ENCODE measurements at regions not wholly inside any gene's neighbourhood (a gene's known extent, or its start where the extent isn't known, plus 50 kb on each side); places are given as distances from the start of the nearest gene placed in this dataset.

DNA sequence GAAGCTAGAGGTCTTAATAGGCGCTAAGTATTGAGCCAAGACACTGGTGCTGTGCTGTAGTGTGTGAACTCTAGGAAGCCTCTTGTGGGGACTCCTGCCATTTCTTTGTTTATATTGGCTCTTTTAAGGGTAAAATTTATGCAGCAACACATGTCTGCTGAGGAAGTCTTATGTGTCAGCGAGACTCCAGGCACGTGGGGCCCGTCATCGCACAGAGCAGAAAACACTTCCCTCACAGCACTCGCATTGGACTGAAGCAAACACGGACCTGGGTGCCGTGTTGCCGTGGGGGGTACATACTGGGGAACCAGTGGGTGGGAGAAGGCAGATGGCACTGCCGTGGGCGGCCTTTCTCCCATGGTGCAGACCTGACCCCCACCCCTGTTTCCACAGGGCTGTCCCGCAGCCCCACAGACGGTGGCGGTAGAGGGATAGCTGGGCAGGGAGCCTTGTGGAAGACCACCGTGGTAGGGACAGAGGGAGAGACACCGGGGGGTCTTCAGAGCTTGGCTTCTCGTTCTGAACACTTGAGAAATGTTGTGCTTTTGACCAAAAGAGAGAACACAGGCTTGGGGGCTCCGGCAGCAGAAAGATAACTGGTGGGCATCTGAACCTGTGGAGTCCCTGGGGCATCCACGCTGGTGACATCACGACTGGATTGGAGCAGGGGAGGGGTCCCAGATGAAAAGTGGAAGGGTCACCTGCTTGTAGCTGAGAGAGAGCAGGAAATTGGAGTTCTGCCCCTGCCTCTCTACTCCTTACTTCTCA, 284.7 kb upstream of the SHH start:
- no peak overlapping the region for H3K27ac ChIP-seq
- H3K4me3 ChIP-seq, result no peak overlapping the region
- no peaks in the 10 kb centered on the region for H3K4me1 ChIP-seq
- no peaks in the 10 kb centered on the region for H3K27me3 ChIP-seq
- TF ChIP-seq, protein P1, sequence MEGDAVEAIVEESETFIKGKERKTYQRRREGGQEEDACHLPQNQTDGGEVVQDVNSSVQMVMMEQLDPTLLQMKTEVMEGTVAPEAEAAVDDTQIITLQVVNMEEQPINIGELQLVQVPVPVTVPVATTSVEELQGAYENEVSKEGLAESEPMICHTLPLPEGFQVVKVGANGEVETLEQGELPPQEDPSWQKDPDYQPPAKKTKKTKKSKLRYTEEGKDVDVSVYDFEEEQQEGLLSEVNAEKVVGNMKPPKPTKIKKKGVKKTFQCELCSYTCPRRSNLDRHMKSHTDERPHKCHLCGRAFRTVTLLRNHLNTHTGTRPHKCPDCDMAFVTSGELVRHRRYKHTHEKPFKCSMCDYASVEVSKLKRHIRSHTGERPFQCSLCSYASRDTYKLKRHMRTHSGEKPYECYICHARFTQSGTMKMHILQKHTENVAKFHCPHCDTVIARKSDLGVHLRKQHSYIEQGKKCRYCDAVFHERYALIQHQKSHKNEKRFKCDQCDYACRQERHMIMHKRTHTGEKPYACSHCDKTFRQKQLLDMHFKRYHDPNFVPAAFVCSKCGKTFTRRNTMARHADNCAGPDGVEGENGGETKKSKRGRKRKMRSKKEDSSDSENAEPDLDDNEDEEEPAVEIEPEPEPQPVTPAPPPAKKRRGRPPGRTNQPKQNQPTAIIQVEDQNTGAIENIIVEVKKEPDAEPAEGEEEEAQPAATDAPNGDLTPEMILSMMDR (IDR thresholded peaks at IDR 0.05), result no peak
- H3K36me3 ChIP-seq, result no peaks in the 10 kb centered on the region
- intact Hi-C loops (cut with DNase I), result no loop called here
- H3K9me3 ChIP-seq, result no peaks in the 10 kb centered on the region
- no peak for DNase-seq (ENCODE audit: low spot score in 2 of 2)

- H3K4me1 ChIP-seq, result no peaks in the 10 kb centered on the region
- no peak overlapping the region for H3K4me3 ChIP-seq
- TF ChIP-seq, protein P1 (IDR thresholded peaks at IDR 0.05), result no peak
- H3K9me3 ChIP-seq, result no peaks in the 10 kb centered on the region
- intact Hi-C loops (cut with DNase I), result no loop called here
- no peaks in the 10 kb centered on the region for H3K36me3 ChIP-seq
- H3K27ac ChIP-seq, result no peak overlapping the region
- no peak for DNase-seq (ENCODE audit: low spot score in 2 of 2)
- H3K27me3 ChIP-seq, result no peaks in the 10 kb centered on the region
These were observed 283.8 kb upstream of the SHH start for GRCh38 chr7:156095908-156096539.

DNA sequence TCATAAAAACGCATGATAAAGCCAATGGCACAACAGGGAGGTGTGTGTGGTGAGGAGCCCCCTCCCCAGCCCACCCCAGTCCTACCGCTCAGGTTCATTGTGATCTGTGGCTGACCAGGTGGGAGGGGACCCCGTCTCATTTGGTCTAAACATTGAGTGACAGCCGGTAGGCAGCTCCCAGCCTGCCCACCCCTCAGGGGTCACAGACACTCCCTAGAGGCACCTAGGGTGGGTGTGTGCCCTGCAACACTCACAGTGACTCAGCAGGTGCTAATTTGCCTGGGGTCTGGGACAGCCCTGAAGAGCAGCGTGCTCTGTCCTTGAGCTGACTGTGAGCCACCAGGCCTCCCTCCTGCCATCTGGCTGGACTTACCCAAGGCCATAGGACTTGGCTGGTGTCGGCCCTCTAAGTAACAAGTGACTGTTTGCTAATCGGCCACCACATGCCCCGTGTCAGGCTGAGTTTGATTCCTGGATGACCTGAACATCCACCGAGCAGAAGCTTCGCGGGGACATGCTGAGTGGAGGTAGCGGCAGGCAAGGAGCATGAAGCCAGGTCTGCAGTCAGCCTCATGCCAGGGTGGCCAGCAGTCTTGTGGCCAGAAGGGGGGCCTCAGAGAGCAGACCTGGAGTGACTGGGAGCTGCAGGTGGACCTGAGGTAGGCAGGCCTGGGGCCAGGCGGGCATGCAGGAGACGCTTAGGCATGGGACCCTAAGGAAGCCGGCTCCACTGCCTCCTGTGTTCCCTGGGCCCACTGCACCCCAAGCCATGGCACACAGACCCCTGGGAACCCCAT, 282.3 kb upstream of the SHH start:
- Histone ChIP-seq H3K4me3 (no peak overlapping the region), H3K4me1 (no peaks in the 10 kb centered on the region), H3K27me3 (no peaks in the 10 kb centered on the region), H3K9me3 (no peaks in the 10 kb centered on the region), H3K27ac (no peak overlapping the region), H3K36me3 (no peaks in the 10 kb centered on the region)
- intact Hi-C loops (cut with DNase I), result no loop called here
- no peak for DNase-seq (ENCODE audit: low spot score in 2 of 2)
- TF ChIP-seq, protein P1 (IDR thresholded peaks at IDR 0.05), result no peak

GRCh38 chr7:156092307-156092706, 280.0 kb upstream of the SHH start:
- TF ChIP-seq, protein P1 (IDR thresholded peaks at IDR 0.05), result no peak
- Histone ChIP-seq H3K27me3 (no peaks in the 10 kb centered on the region), H3K36me3 (no peaks in the 10 kb centered on the region), H3K4me1 (no peaks in the 10 kb centered on the region), H3K9me3 (no peaks in the 10 kb centered on the region), H3K27ac (no peak overlapping the region), H3K4me3 (no peak overlapping the region)
- no peak for DNase-seq (ENCODE audit: low spot score in 2 of 2)
- intact Hi-C loops (cut with DNase I), result no loop called here

DNA sequence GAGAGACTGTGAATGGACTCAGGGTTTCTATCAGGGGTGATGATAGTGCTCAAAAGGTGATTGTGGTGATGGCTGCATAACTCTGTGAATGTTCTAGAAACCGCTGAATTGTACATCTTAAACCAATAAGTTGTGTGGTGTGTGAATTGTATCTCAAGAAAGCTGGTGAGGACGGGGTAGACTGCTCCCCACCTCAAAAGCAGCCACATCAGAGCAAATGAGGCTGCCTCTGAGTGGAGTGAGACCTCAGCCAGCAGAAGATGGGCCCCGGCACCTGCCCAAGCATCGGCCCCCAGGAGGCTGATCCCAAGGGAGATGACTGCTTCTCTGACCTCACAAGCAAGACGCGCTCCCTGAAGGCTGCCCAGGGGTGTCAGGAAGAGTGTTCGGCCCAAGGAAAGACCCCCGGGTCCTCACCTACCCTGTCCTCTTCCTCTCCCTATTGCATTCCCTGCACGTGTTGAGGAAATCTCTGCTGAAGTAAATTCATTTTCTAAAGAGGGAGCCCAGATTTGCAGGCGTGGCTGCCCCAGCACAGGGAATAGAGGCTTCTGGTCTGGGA, 279.3 kb upstream of the SHH start:
- no peak for DNase-seq (ENCODE audit: low spot score in 2 of 2)
- no peak overlapping the region for H3K27ac ChIP-seq
- intact Hi-C loops (cut with DNase I), result no loop called here
- TF ChIP-seq, protein P1 (IDR thresholded peaks at IDR 0.05), result no peak
- H3K4me1 ChIP-seq, result no peaks in the 10 kb centered on the region
- no peaks in the 10 kb centered on the region for H3K36me3 ChIP-seq
- H3K9me3 ChIP-seq, result no peaks in the 10 kb centered on the region
- H3K27me3 ChIP-seq, result no peaks in the 10 kb centered on the region
- H3K4me3 ChIP-seq, result no peak overlapping the region
